ENCODE measurements at regions not wholly inside any gene's neighbourhood (a gene's known extent, or its start where the extent isn't known, plus 50 kb on each side); places are given as distances from the start of the nearest gene placed in this dataset.

DNA sequence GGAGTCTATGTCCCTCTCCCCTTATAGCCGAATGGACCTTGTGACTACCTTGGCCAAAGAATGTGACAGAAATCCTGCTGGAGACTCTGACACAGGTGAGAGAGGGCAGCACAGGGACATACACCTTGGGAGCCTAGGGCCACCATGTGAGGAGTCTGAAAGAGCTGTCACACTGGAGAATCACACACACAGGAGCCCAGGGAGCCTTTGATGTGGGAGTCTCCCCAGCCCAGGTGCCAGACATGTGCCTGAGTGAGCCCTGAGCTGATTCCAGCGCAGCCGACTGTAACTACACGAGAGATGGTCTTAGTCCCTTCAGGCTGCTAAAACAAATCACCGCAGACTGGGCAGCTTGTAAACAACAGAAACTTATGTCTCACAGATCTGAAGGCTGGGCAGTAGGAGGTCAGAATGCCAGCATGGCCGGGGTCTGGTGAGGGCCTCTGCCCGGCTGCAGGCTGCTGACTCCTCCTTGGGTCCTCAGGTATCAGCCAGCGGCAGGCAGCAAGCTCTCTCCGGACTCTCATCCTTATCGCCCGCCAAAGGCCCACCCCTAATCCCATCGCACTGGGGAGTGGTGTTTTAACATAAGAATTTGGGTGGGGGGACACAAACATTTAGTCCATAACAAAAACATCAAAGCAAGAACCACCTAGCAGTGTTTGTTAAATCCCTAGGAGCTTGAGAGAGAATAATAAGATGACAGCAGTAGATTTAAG, 63.8 kb upstream of the GPR45 start:
- in situ Hi-C loops (cut with MboI; ENCODE audit: low pct_ligation_motif_present in 1 of 4, low pct_unique_long_range_greater_than_20kb in 1 of 4, low sequenced_read_pairs in 3 of 4), result no loop called here
- intact Hi-C loops (cut with DNase I; ENCODE audit: low total_unique reads), result no loop called here
- DNase-seq, result no peak
- Histone ChIP-seq H3K27me3 (no peaks in the 10 kb centered on the region), H3K27ac (no peak overlapping the region), H3K4me3 (no peak overlapping the region), H3K9me3 (no peaks in the 10 kb centered on the region), H3K4me1 (peaks cover 0 to 35% (median 22%) of the 10 kb centered on the region in 4 donors), H3K36me3 (no peaks in the 10 kb centered on the region)
- WGBS, 2 donors (ENCODE audit: low coverage in 1 of 2), result 78 to 83% methylated on average over 1 to 12 of the region's 12 CpGs
- no peak for TF ChIP-seq POLR2A (IDR thresholded peaks at IDR 0.05)
- no peak for TF ChIP-seq EP300 (IDR thresholded peaks at IDR 0.05; ENCODE audit: low read depth)
- TF ChIP-seq POLR2AphosphoS5 (IDR thresholded peaks at IDR 0.05), result no peak
- TF ChIP-seq, protein P1, sequence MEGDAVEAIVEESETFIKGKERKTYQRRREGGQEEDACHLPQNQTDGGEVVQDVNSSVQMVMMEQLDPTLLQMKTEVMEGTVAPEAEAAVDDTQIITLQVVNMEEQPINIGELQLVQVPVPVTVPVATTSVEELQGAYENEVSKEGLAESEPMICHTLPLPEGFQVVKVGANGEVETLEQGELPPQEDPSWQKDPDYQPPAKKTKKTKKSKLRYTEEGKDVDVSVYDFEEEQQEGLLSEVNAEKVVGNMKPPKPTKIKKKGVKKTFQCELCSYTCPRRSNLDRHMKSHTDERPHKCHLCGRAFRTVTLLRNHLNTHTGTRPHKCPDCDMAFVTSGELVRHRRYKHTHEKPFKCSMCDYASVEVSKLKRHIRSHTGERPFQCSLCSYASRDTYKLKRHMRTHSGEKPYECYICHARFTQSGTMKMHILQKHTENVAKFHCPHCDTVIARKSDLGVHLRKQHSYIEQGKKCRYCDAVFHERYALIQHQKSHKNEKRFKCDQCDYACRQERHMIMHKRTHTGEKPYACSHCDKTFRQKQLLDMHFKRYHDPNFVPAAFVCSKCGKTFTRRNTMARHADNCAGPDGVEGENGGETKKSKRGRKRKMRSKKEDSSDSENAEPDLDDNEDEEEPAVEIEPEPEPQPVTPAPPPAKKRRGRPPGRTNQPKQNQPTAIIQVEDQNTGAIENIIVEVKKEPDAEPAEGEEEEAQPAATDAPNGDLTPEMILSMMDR (IDR thresholded peaks at IDR 0.05), result no peak

DNA sequence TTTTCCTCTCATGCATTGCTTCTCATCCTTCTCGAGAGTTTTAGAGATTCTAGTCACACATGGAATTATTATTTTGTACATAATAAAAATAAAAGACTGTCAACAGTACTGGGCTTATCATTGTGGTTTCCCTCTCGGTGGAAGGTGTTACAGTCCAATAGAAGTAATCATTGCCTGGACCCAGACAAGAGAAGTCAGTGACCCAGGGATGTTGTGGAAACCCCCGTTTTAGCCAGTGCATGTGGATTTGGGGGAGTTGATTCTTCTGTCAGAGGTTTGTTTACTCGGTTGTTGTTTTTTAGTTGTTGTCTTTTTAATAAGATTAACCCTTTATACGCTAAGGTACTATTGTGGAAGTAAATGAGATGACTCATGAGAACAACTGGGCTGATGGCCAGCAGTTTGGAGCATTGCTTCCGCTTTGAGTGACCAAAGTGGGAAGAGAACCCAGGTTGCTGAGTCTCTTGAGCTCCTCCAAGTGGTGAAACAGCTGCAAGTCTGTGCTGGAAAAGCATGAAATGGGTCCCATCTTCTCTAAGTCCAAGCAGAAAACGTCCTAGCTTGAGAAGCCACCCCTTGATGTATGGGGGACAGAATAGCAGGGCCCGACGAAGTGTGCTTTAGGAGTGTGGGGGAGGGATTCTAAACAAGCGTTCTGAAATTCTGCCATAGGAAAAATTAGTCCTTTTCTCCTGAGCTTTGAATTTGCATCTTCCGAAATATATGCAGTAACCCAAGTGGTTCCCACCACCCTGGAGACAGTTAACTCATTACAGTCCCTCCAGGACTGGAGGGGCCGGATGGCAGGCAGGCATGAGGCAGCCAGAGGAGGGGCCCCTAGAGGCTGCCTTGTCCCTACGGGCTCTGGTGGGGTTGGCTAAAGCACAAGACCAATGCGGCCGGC, 61.8 kb upstream of the GPR45 start:
- intact Hi-C loops (cut with DNase I; ENCODE audit: low total_unique reads) (no loop called here), in situ Hi-C loops (cut with MboI; ENCODE audit: low pct_ligation_motif_present in 1 of 4, low pct_unique_long_range_greater_than_20kb in 1 of 4, low sequenced_read_pairs in 3 of 4) (no loop called here)
- Histone ChIP-seq H3K27ac (peak overlapping the region; percentile 57 to 72 (median 70)), H3K4me1 (peaks cover 0 to 41% (median 24%) of the 10 kb centered on the region in 4 donors), H3K9me3 (no peaks in the 10 kb centered on the region), H3K36me3 (no peaks in the 10 kb centered on the region), H3K4me3 (no peak overlapping the region), H3K27me3 (no peaks in the 10 kb centered on the region)
- DNase-seq, result peak; percentile 55
- 48 to 63% methylated on average over 5 to 15 of the region's 15 CpGs for WGBS, 2 donors (ENCODE audit: low coverage in 1 of 2)
- TF ChIP-seq, protein P1 (IDR thresholded peaks at IDR 0.05), result peak in 3 of 5 experiments; percentile 25 to 37 (median 35)
- TF ChIP-seq EP300 (IDR thresholded peaks at IDR 0.05; ENCODE audit: low read depth), result no peak

DNA sequence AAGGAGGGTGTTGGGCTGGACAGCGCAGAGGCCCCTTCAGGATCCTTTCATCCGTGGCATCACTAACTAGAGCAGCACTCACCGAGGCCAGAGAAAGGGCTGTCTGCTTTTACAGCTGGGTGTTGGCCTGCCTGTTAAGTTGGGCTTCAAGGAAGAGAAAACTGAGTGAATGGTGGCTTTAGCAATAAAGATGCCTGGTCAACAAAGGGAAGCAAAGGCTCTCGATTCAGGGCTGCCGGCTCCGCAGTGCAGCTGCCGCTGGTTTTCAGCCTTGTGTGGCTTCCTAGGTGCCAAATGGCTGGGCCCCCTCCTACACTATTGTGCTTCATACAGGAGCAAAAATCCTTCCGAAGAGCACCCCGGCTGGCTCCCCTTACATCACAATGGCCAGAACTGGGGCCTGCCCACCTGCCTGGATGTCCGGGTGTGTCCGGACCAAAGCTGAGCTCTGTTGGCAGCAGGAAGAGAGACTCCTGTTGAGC, 61.0 kb upstream of the GPR45 start:
- in situ Hi-C loops (cut with MboI; ENCODE audit: low pct_ligation_motif_present in 1 of 4, low pct_unique_long_range_greater_than_20kb in 1 of 4, low sequenced_read_pairs in 3 of 4) (no loop called here), intact Hi-C loops (cut with DNase I; ENCODE audit: low total_unique reads) (no loop called here)
- TF ChIP-seq EP300 (IDR thresholded peaks at IDR 0.05; ENCODE audit: low read depth) (no peak), POLR2AphosphoS5 (IDR thresholded peaks at IDR 0.05) (no peak), POLR2A (IDR thresholded peaks at IDR 0.05) (no peak)
- TF ChIP-seq, protein P1 (IDR thresholded peaks at IDR 0.05), result no peak
- H3K9me3 ChIP-seq, result no peaks in the 10 kb centered on the region
- peak overlapping the region; percentile 57 to 72 (median 70) for H3K27ac ChIP-seq
- H3K27me3 ChIP-seq, result no peaks in the 10 kb centered on the region
- WGBS, 2 donors (ENCODE audit: low coverage in 1 of 2), result 40% methylated on average over 11 of the region's 11 CpGs; no CpG with 5 or more reads in 1 of the 2 donors
- H3K4me3 ChIP-seq, result no peak overlapping the region
- DNase-seq, result peak; percentile 56
- H3K4me1 ChIP-seq, result peaks cover 0 to 36% (median 26%) of the 10 kb centered on the region in 4 donors
- no peaks in the 10 kb centered on the region for H3K36me3 ChIP-seq

DNA sequence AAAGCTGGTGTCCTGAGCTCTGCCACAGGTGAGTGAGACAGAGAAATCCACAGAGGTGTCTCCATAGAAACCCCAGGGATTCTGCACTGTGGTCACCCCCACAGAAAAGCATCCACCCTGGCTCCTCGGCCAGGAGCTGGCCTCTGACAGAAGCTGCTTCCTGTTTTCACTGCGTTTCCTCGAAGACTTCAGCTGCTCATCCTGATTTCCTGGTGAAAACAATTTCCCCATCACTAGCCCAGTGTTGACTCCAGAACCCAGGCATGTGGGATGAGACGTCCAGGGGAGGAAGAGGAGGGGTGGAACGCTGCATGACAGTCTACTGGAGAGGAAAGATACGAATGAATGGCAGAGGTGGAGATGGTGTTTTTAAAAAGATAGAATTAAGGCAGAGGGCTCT, 60.3 kb upstream of the GPR45 start:
- TF ChIP-seq POLR2AphosphoS5 (IDR thresholded peaks at IDR 0.05), result no peak
- TF ChIP-seq POLR2A (IDR thresholded peaks at IDR 0.05), result no peak
- TF ChIP-seq EP300 (IDR thresholded peaks at IDR 0.05; ENCODE audit: low read depth), result no peak
- TF ChIP-seq, protein P1 (IDR thresholded peaks at IDR 0.05), result no peak
- no peaks in the 10 kb centered on the region for H3K9me3 ChIP-seq
- H3K27ac ChIP-seq, result peak overlapping the region; percentile 40 to 72 (median 70)
- WGBS, 2 donors (ENCODE audit: low coverage in 1 of 2), result 31 to 54% methylated on average over 5 to 6 of the region's 6 CpGs
- H3K4me3 ChIP-seq, result no peak overlapping the region
- no peaks in the 10 kb centered on the region for H3K27me3 ChIP-seq
- in situ Hi-C loops (cut with MboI; ENCODE audit: low pct_ligation_motif_present in 1 of 4, low pct_unique_long_range_greater_than_20kb in 1 of 4, low sequenced_read_pairs in 3 of 4), result no loop called here
- intact Hi-C loops (cut with DNase I; ENCODE audit: low total_unique reads), result no loop called here
- no peaks in the 10 kb centered on the region for H3K36me3 ChIP-seq
- DNase-seq, result no peak
- H3K4me1 ChIP-seq, result peaks cover 0 to 29% (median 21%) of the 10 kb centered on the region in 4 donors

Data from transverse colon (tissue), 4 donors.